H7 (cell line): ENCODE measurements at regions not wholly inside any gene's neighbourhood (a gene's known extent, or its start where the extent isn't known, plus 50 kb on each side); places are given as distances from the start of the nearest gene placed in this dataset.
"Not testable (repeated sequence)": the region's sequence is repeated elsewhere in the genome, so short reads cannot be mapped to it uniquely, and the experiment has no call there.

ENCODE experiments used
- DNase-seq: peaks from one replicate; pipeline ENCODE4 v3.0.0; 2012
- H3K27me3 ChIP-seq: 2 replicates; pipeline ENCODE4 v1.6.0; 2011; ENCODE audit warnings: mild to moderate bottlenecking, low read length; ENCODE audit not compliant: control insufficient read depth, insufficient read depth
- H3K36me3 ChIP-seq: replicated peaks from 2 replicates; pipeline ENCODE4 v1.5.1; 2011; ENCODE audit warnings: low read length; ENCODE audit not compliant: control insufficient read depth, insufficient read depth
- H3K4me3 ChIP-seq: 2 replicates; pipeline ENCODE4 v1.5.1; 2011; ENCODE audit warnings: low read depth, mild to moderate bottlenecking, control low read depth, low read length, moderate library complexity; ENCODE audit not compliant: insufficient read depth

- peak; percentile 81 for DNase-seq
- H3K36me3 ChIP-seq, result no peaks in the 10 kb centered on the region
- no peaks in the 10 kb centered on the region for H3K27me3 ChIP-seq
- H3K4me3 ChIP-seq, result no peak overlapping the region
These were observed 89.3 kb upstream of the C2CD4B start for GRCh38 chr15:62254137-62254934.

GRCh38 chr15:62256430-62256829 lies 91.3 kb upstream of the C2CD4B start:
- not testable (repeated sequence) for DNase-seq, H3K27me3 ChIP-seq, H3K36me3 ChIP-seq, H3K4me3 ChIP-seq

- no peak overlapping the region for H3K4me3 ChIP-seq
- DNase-seq, result no peak
These were observed 93.0 kb upstream of the C2CD4B start for GRCh38 chr15:62257996-62258521.

GRCh38 chr15:62262305-62262941 lies 97.3 kb upstream of the C2CD4B start:
- DNase-seq, result no peak
- no peaks in the 10 kb centered on the region for H3K36me3 ChIP-seq
- no peaks in the 10 kb centered on the region for H3K27me3 ChIP-seq
- H3K4me3 ChIP-seq, result no peak overlapping the region

More at GRCh38 chr15:62257996-62258521, 93.0 kb upstream of the C2CD4B start:
- Histone ChIP-seq H3K27me3 (no peaks in the 10 kb centered on the region), H3K36me3 (no peaks in the 10 kb centered on the region)

GRCh38 chr15:62264196-62264595 lies 99.1 kb upstream of the C2CD4B start:
- Histone ChIP-seq H3K36me3 (no peaks in the 10 kb centered on the region), H3K4me3 (no peak overlapping the region), H3K27me3 (no peaks in the 10 kb centered on the region)
- no peak for DNase-seq

- Histone ChIP-seq H3K27me3 (no peaks in the 10 kb centered on the region), H3K4me3 (no peak overlapping the region), H3K36me3 (no peaks in the 10 kb centered on the region)
- DNase-seq, result no peak
These were observed 104.4 kb upstream of the C2CD4B start for GRCh38 chr15:62269504-62269903.

- no peaks in the 10 kb centered on the region for H3K36me3 ChIP-seq
- no peak for DNase-seq
These were observed 105.3 kb upstream of the C2CD4B start for GRCh38 chr15:62270216-62270921.

GRCh38 chr15:62272290-62272689 lies 107.2 kb upstream of the C2CD4B start:
- Histone ChIP-seq H3K4me3 (no peak overlapping the region), H3K36me3 (no peaks in the 10 kb centered on the region), H3K27me3 (no peaks in the 10 kb centered on the region)
- no peak for DNase-seq

More at GRCh38 chr15:62270216-62270921, 105.3 kb upstream of the C2CD4B start:
- no peak overlapping the region for H3K4me3 ChIP-seq
- no peaks in the 10 kb centered on the region for H3K27me3 ChIP-seq

- Histone ChIP-seq H3K36me3 (no peaks in the 10 kb centered on the region), H3K27me3 (no peaks in the 10 kb centered on the region)
These were observed 110.7 kb upstream of the C2CD4B start for GRCh38 chr15:62275831-62276230.

GRCh38 chr15:62277816-62278394 lies 112.8 kb upstream of the C2CD4B start:
- DNase-seq, result no peak
- H3K27me3 ChIP-seq, result no peaks in the 10 kb centered on the region

More at GRCh38 chr15:62275831-62276230, 110.7 kb upstream of the C2CD4B start:
- H3K4me3 ChIP-seq, result no peak overlapping the region
- no peak for DNase-seq

GRCh38 chr15:62278534-62278933 lies 113.4 kb upstream of the C2CD4B start:
- Histone ChIP-seq H3K36me3 (no peaks in the 10 kb centered on the region), H3K4me3 (no peak overlapping the region), H3K27me3 (no peaks in the 10 kb centered on the region)
- DNase-seq, result no peak

More at GRCh38 chr15:62277816-62278394, 112.8 kb upstream of the C2CD4B start:
- H3K4me3 ChIP-seq, result no peak overlapping the region
- no peaks in the 10 kb centered on the region for H3K36me3 ChIP-seq

GRCh38 chr15:62279041-62279440 lies 114.0 kb upstream of the C2CD4B start:
- H3K4me3 ChIP-seq, result no peak overlapping the region
- no peaks in the 10 kb centered on the region for H3K36me3 ChIP-seq
- no peaks in the 10 kb centered on the region for H3K27me3 ChIP-seq
- no peak for DNase-seq

GRCh38 chr15:62280625-62281024 lies 115.5 kb upstream of the C2CD4B start:
- Histone ChIP-seq H3K36me3 (no peaks in the 10 kb centered on the region), H3K27me3 (no peaks in the 10 kb centered on the region), H3K4me3 (no peak overlapping the region)
- DNase-seq, result no peak

GRCh38 chr15:62281801-62282200 lies 116.7 kb upstream of the C2CD4B start:
- DNase-seq, H3K36me3 ChIP-seq, H3K4me3 ChIP-seq, H3K27me3 ChIP-seq: not testable (repeated sequence)
